ENCODE measurements at regions not wholly inside any gene's neighbourhood (a gene's known extent, or its start where the extent isn't known, plus 50 kb on each side); places are given as distances from the start of the nearest gene placed in this dataset.

- WGBS (ENCODE audit: extremely low coverage, insufficient coverage, insufficient read length): no CpG with 5 or more reads among the region's 2 CpGs
- no peak overlapping the region for H2BK5ac ChIP-seq (ENCODE audit: low read depth, low read length, poor library complexity)
- H3K79me2 ChIP-seq (ENCODE audit: control insufficient read depth, insufficient read depth, low read length, poor library complexity): no peaks in the 10 kb centered on the region
- no peak overlapping the region for H2BK120ac ChIP-seq (ENCODE audit: insufficient read depth, low read length, poor library complexity)
- H2AFZ ChIP-seq (ENCODE audit: insufficient read depth, low read length, poor library complexity): no peak overlapping the region
- no peak overlapping the region for H3K4me2 ChIP-seq (ENCODE audit: low read length)
- no peak overlapping the region for H4K8ac ChIP-seq (ENCODE audit: low read depth, low read length)
- no peak overlapping the region for H3K14ac ChIP-seq (ENCODE audit: low read length)
- no peak overlapping the region for H3K23ac ChIP-seq (ENCODE audit: low read length)
- no peak overlapping the region for H4K12ac ChIP-seq (ENCODE audit: low read depth, low read length)
- no peaks in the 10 kb centered on the region for H3K79me1 ChIP-seq (ENCODE audit: low read length)
- no peak for DNase-seq
- H2BK12ac ChIP-seq (ENCODE audit: low read length): no peak overlapping the region
- H3K27me3 ChIP-seq (ENCODE audit: insufficient read depth, low read length): no peaks in the 10 kb centered on the region
- H3K9ac ChIP-seq (ENCODE audit: low read length): no peak overlapping the region
- no peak overlapping the region for H3K4ac ChIP-seq (ENCODE audit: low read depth, low read length)
- H4K91ac ChIP-seq (ENCODE audit: low read depth, low read length): no peak overlapping the region
- H3K36me3 ChIP-seq (ENCODE audit: control insufficient read depth in 1 of 2, insufficient read depth in 2 of 2, low read length in 2 of 2): no peaks in the 10 kb centered on the region
- no peak overlapping the region for H3K4me3 ChIP-seq (ENCODE audit: low read depth, low read length)
- H2AK5ac ChIP-seq (ENCODE audit: low read length): no peak overlapping the region
- H3K27ac ChIP-seq (ENCODE audit: low read depth, low read length): no peak overlapping the region
- no peak overlapping the region for H3K18ac ChIP-seq (ENCODE audit: low read length)
- H3K9me3 ChIP-seq (ENCODE audit: insufficient read depth, low read depth, low read length): no peaks in the 10 kb centered on the region
- H3K4me1 ChIP-seq (ENCODE audit: control insufficient read depth in 1 of 2, insufficient read depth in 2 of 2, low read length in 2 of 2): no peaks in the 10 kb centered on the region
Measured at GRCh38 chr1:187928696-187929095, 1099.9 kb downstream of the PLA2G4A start.

- no peak overlapping the region for H2BK12ac ChIP-seq (ENCODE audit: low read length)
- no peak for DNase-seq
- H3K18ac ChIP-seq (ENCODE audit: low read length): no peak overlapping the region
- H3K27ac ChIP-seq (ENCODE audit: low read depth, low read length): no peak overlapping the region
- no peak overlapping the region for H2BK5ac ChIP-seq (ENCODE audit: low read depth, low read length, poor library complexity)
- H3K36me3 ChIP-seq (ENCODE audit: control insufficient read depth in 1 of 2, insufficient read depth in 2 of 2, low read length in 2 of 2): no peaks in the 10 kb centered on the region
- H3K27me3 ChIP-seq (ENCODE audit: insufficient read depth, low read length): no peaks in the 10 kb centered on the region
- no CpG with 5 or more reads among the region's 7 CpGs for WGBS (ENCODE audit: extremely low coverage, insufficient coverage, insufficient read length)
- no peak overlapping the region for H3K14ac ChIP-seq (ENCODE audit: low read length)
- no peak overlapping the region for H2BK120ac ChIP-seq (ENCODE audit: insufficient read depth, low read length, poor library complexity)
- H4K8ac ChIP-seq (ENCODE audit: low read depth, low read length): no peak overlapping the region
- H3K23ac ChIP-seq (ENCODE audit: low read length): no peak overlapping the region
- no peaks in the 10 kb centered on the region for H3K79me2 ChIP-seq (ENCODE audit: control insufficient read depth, insufficient read depth, low read length, poor library complexity)
- peak overlapping the region; percentile 83 for H2AFZ ChIP-seq (ENCODE audit: insufficient read depth, low read length, poor library complexity)
- no peak overlapping the region for H3K4me3 ChIP-seq (ENCODE audit: low read depth, low read length)
- no peaks in the 10 kb centered on the region for H3K4me1 ChIP-seq (ENCODE audit: control insufficient read depth in 1 of 2, insufficient read depth in 2 of 2, low read length in 2 of 2)
- no peak overlapping the region for H3K4me2 ChIP-seq (ENCODE audit: low read length)
- H3K9ac ChIP-seq (ENCODE audit: low read length): no peak overlapping the region
- no peak overlapping the region for H4K91ac ChIP-seq (ENCODE audit: low read depth, low read length)
- no peak overlapping the region for H2AK5ac ChIP-seq (ENCODE audit: low read length)
- H3K79me1 ChIP-seq (ENCODE audit: low read length): no peaks in the 10 kb centered on the region
- H3K4ac ChIP-seq (ENCODE audit: low read depth, low read length): no peak overlapping the region
- no peaks in the 10 kb centered on the region for H3K9me3 ChIP-seq (ENCODE audit: insufficient read depth, low read depth, low read length)
- no peak overlapping the region for H4K12ac ChIP-seq (ENCODE audit: low read depth, low read length)
Measured at GRCh38 chr1:187931776-187932175, 1103.0 kb downstream of the PLA2G4A start.

- Histone ChIP-seq H3K36me3 (ENCODE audit: control insufficient read depth in 1 of 2, insufficient read depth in 2 of 2, low read length in 2 of 2) (no peaks in the 10 kb centered on the region), H4K91ac (ENCODE audit: low read depth, low read length) (no peak overlapping the region), H3K4me1 (ENCODE audit: control insufficient read depth in 1 of 2, insufficient read depth in 2 of 2, low read length in 2 of 2) (no peaks in the 10 kb centered on the region), H2AFZ (ENCODE audit: insufficient read depth, low read length, poor library complexity) (no peak overlapping the region), H3K4me3 (ENCODE audit: low read depth, low read length) (no peak overlapping the region), H3K23ac (ENCODE audit: low read length) (no peak overlapping the region), H3K4me2 (ENCODE audit: low read length) (no peak overlapping the region), H3K18ac (ENCODE audit: low read length) (no peak overlapping the region), H3K4ac (ENCODE audit: low read depth, low read length) (no peak overlapping the region), H2BK120ac (ENCODE audit: insufficient read depth, low read length, poor library complexity) (no peak overlapping the region), H3K27me3 (ENCODE audit: insufficient read depth, low read length) (no peaks in the 10 kb centered on the region), H3K79me1 (ENCODE audit: low read length) (no peaks in the 10 kb centered on the region), H3K9me3 (ENCODE audit: insufficient read depth, low read depth, low read length) (no peaks in the 10 kb centered on the region), H3K9ac (ENCODE audit: low read length) (no peak overlapping the region), H3K27ac (ENCODE audit: low read depth, low read length) (no peak overlapping the region), H3K79me2 (ENCODE audit: control insufficient read depth, insufficient read depth, low read length, poor library complexity) (no peaks in the 10 kb centered on the region), H4K12ac (ENCODE audit: low read depth, low read length) (no peak overlapping the region), H4K8ac (ENCODE audit: low read depth, low read length) (no peak overlapping the region), H2AK5ac (ENCODE audit: low read length) (no peak overlapping the region), H2BK12ac (ENCODE audit: low read length) (no peak overlapping the region), H2BK5ac (ENCODE audit: low read depth, low read length, poor library complexity) (no peak overlapping the region), H3K14ac (ENCODE audit: low read length) (no peak overlapping the region)
- no CpG with 5 or more reads among the region's 3 CpGs for WGBS (ENCODE audit: extremely low coverage, insufficient coverage, insufficient read length)
- no peak for DNase-seq
Measured at GRCh38 chr1:187933562-187934419, 1105.0 kb downstream of the PLA2G4A start.

GRCh38 chr1:187936667-187937066 lies 1107.9 kb downstream of the PLA2G4A start:
- H3K9ac ChIP-seq (ENCODE audit: low read length): no peak overlapping the region
- no peak overlapping the region for H2BK5ac ChIP-seq (ENCODE audit: low read depth, low read length, poor library complexity)
- no peaks in the 10 kb centered on the region for H3K27me3 ChIP-seq (ENCODE audit: insufficient read depth, low read length)
- H3K36me3 ChIP-seq (ENCODE audit: control insufficient read depth in 1 of 2, insufficient read depth in 2 of 2, low read length in 2 of 2): no peaks in the 10 kb centered on the region
- H2BK12ac ChIP-seq (ENCODE audit: low read length): no peak overlapping the region
- DNase-seq: no peak
- H4K12ac ChIP-seq (ENCODE audit: low read depth, low read length): no peak overlapping the region
- no CpG with 5 or more reads among the region's 1 CpG for WGBS (ENCODE audit: extremely low coverage, insufficient coverage, insufficient read length)
- H3K4ac ChIP-seq (ENCODE audit: low read depth, low read length): no peak overlapping the region
- no peak overlapping the region for H3K27ac ChIP-seq (ENCODE audit: low read depth, low read length)
- H3K9me3 ChIP-seq (ENCODE audit: insufficient read depth, low read depth, low read length): no peaks in the 10 kb centered on the region
- no peaks in the 10 kb centered on the region for H3K79me2 ChIP-seq (ENCODE audit: control insufficient read depth, insufficient read depth, low read length, poor library complexity)
- no peak overlapping the region for H4K91ac ChIP-seq (ENCODE audit: low read depth, low read length)
- H3K4me3 ChIP-seq (ENCODE audit: low read depth, low read length): no peak overlapping the region
- no peak overlapping the region for H3K4me2 ChIP-seq (ENCODE audit: low read length)
- no peak overlapping the region for H4K8ac ChIP-seq (ENCODE audit: low read depth, low read length)
- no peak overlapping the region for H3K18ac ChIP-seq (ENCODE audit: low read length)
- no peak overlapping the region for H2BK120ac ChIP-seq (ENCODE audit: insufficient read depth, low read length, poor library complexity)
- no peak overlapping the region for H3K23ac ChIP-seq (ENCODE audit: low read length)
- H3K79me1 ChIP-seq (ENCODE audit: low read length): no peaks in the 10 kb centered on the region
- H3K4me1 ChIP-seq (ENCODE audit: control insufficient read depth in 1 of 2, insufficient read depth in 2 of 2, low read length in 2 of 2): no peaks in the 10 kb centered on the region
- H2AFZ ChIP-seq (ENCODE audit: insufficient read depth, low read length, poor library complexity): no peak overlapping the region
- no peak overlapping the region for H3K14ac ChIP-seq (ENCODE audit: low read length)
- H2AK5ac ChIP-seq (ENCODE audit: low read length): no peak overlapping the region

Measured in trophoblast cell (in vitro differentiated cells and primary cell).